ENCODE measurements at regions not wholly inside any gene's neighbourhood (a gene's known extent, or its start where the extent isn't known, plus 50 kb on each side); places are given as distances from the start of the nearest gene placed in this dataset.

GRCh38 chr2:205889114-205889513, 196.9 kb downstream of the INO80D start:
- Mint-ChIP-seq H3K27ac (no peak overlapping the region), H3K4me3 (no peak overlapping the region), H3K27me3 (no peaks in the 10 kb centered on the region), H3K36me3 (no peaks in the 10 kb centered on the region), H3K4me1 (ENCODE audit: unreplicated experiment) (peaks cover 6% of the 10 kb centered on the region), H3K9me3 (peaks cover 3% of the 10 kb centered on the region)
- no peak for TF ChIP-seq CTCF (conservative IDR thresholded peaks at IDR 0.05)
- DNase-seq (ENCODE audit: extremely low spot score, unreplicated experiment): no peak

DNA sequence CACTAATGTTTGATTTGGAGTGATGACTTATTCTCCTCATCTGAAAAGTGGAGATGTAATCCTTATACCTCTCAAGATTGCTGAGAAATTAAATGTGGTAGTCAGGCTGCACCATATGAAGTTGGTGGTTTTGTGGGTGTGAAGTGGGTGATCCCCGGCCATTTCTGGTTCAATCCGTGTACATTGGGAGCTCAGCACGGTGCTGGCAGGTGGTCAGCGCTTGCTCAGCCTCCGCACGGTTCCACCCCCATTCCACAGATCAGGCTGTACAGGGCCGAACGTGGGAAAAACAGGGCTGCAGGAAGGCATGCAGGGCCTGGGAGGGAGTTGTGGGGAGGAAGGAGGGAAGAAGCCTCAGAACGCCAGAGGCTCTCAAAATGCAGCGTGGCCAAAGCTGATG, 198.3 kb downstream of the INO80D start:
- no peak overlapping the region for H3K4me3 Mint-ChIP-seq
- no peak for DNase-seq (ENCODE audit: extremely low spot score, unreplicated experiment)
- TF ChIP-seq CTCF (conservative IDR thresholded peaks at IDR 0.05): no peak
- H3K27me3 Mint-ChIP-seq: no peaks in the 10 kb centered on the region
- H3K36me3 Mint-ChIP-seq: no peaks in the 10 kb centered on the region
- H3K27ac Mint-ChIP-seq: no peak overlapping the region
- H3K4me1 Mint-ChIP-seq (ENCODE audit: unreplicated experiment): peaks cover 6% of the 10 kb centered on the region
- H3K9me3 Mint-ChIP-seq: peaks cover 3% of the 10 kb centered on the region

DNA sequence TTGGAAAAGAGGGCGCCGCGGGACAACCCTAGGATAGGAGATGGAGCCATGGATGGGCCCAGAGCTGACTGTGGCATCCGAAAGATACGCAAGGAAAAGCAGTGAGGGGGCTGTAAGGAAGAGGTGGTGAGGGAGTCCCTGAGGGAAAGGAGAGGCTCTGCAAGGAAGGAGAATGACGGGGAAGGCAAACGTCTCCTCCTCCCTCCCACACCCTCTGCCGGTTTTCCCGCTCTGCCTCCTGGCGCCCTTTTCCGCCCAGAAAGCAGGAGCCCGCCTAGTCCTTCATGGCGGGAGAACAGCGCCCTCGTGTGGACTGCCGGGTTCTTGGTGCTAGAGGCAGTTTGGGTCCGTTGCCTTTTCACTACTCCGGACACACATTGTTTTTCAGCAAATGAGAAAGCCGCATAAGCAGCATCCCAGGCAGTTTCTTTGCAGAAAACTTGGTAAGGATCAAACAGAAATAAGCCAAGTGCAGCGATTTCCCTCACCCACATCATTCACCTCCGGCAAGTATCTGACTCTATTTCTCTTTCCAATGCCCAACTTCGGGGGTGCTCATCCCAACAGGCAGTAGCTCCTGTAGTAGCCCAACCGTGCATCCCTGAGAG, 200.4 kb downstream of the INO80D start:
- H3K9me3 Mint-ChIP-seq: peaks cover 3% of the 10 kb centered on the region
- peak; percentile 89 for TF ChIP-seq CTCF (conservative IDR thresholded peaks at IDR 0.05)
- DNase-seq (ENCODE audit: extremely low spot score, unreplicated experiment): peak; percentile 82
- H3K36me3 Mint-ChIP-seq: no peaks in the 10 kb centered on the region
- H3K27ac Mint-ChIP-seq: no peak overlapping the region
- H3K4me3 Mint-ChIP-seq: peak overlapping the region; percentile 39
- peaks cover 7% of the 10 kb centered on the region for H3K27me3 Mint-ChIP-seq
- H3K4me1 Mint-ChIP-seq (ENCODE audit: unreplicated experiment): no peaks in the 10 kb centered on the region

DNA sequence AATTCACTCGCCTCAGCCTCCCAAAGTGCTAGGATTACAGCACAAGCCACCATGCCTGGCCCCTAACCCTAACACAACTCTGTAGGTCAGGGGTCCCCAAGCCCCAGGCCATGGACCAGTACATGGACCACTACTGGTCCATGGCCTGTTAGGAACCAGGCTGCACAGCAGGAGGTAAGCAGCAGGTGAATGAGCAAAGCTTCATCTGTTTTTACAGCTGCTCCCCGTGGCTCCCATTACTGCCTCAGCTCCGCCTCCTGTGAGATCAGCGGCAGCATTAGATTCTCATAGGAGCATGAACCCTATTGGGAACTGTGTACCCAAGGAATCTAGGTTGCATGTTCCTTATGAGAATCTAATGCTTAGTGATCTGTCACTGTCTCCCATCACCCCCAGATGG, 201.7 kb downstream of the NRP2 start:
- no peaks in the 10 kb centered on the region for H3K36me3 Mint-ChIP-seq
- H3K9me3 Mint-ChIP-seq: peaks cover 3% of the 10 kb centered on the region
- no peak overlapping the region for H3K4me3 Mint-ChIP-seq
- H3K27me3 Mint-ChIP-seq: peaks cover 16% of the 10 kb centered on the region
- TF ChIP-seq CTCF (conservative IDR thresholded peaks at IDR 0.05): no peak
- no peak for DNase-seq (ENCODE audit: extremely low spot score, unreplicated experiment)
- H3K27ac Mint-ChIP-seq: no peak overlapping the region
- peaks cover 8% of the 10 kb centered on the region for H3K4me1 Mint-ChIP-seq (ENCODE audit: unreplicated experiment)

- peaks cover 18% of the 10 kb centered on the region for H3K27me3 Mint-ChIP-seq
- no peak overlapping the region for H3K27ac Mint-ChIP-seq
- H3K36me3 Mint-ChIP-seq: no peaks in the 10 kb centered on the region
- H3K9me3 Mint-ChIP-seq: peaks cover 3% of the 10 kb centered on the region
- TF ChIP-seq CTCF (conservative IDR thresholded peaks at IDR 0.05): no peak
- no peak for DNase-seq (ENCODE audit: extremely low spot score, unreplicated experiment)
- H3K4me1 Mint-ChIP-seq (ENCODE audit: unreplicated experiment): peaks cover 11% of the 10 kb centered on the region
- no peak overlapping the region for H3K4me3 Mint-ChIP-seq
These were observed 200.6 kb downstream of the NRP2 start for GRCh38 chr2:205882806-205883425.

Data from type B pancreatic cell (in vitro differentiated cells).